Upper lobe of left lung (tissue), 4 donors: ENCODE measurements at regions not wholly inside any gene's neighbourhood (a gene's known extent, or its start where the extent isn't known, plus 50 kb on each side); places are given as distances from the start of the nearest gene placed in this dataset.

Experiments used
- CTCF ChIP-seq, 6 experiments: fragments of 450-650 bp in 4 of 6; fragments of 200-600 bp in 2 of 6; sonication (generic) in 2 of 6; IDR thresholded peaks; one replicate each; pipeline ENCODE4 v1.5.1; 2016 to 2019; ENCODE audit warnings: antibody characterized with exemption in 6 of 6
- EP300 ChIP-seq, 4 donors: sonication (generic); formaldehyde crosslinking; IDR thresholded peaks; one replicate each; pipeline ENCODE4 v1.5.1; 2017; ENCODE audit warnings: antibody characterized with exemption in 4 of 4, control low read depth in 2 of 4
- POLR2A ChIP-seq, 4 donors: fragments of 450-650 bp; IDR thresholded peaks; one replicate each; pipeline ENCODE4 v1.5.1; 2016 to 2017; ENCODE audit warnings: antibody characterized with exemption in 4 of 4, mild to moderate bottlenecking in 2 of 4
- POLR2AphosphoS5 ChIP-seq, 2 donors: sonication (generic); formaldehyde crosslinking; IDR thresholded peaks; one replicate each; pipeline ENCODE4 v1.5.1; 2017; ENCODE audit warnings: antibody characterized with exemption in 2 of 2

GRCh38 chr17:33837281-33837680, 417.8 kb upstream of the CCL2 start:
- TF ChIP-seq CTCF (IDR thresholded peaks at IDR 0.05) (no peak), POLR2A (IDR thresholded peaks at IDR 0.05) (no peak), POLR2AphosphoS5 (IDR thresholded peaks at IDR 0.05) (no peak), EP300 (IDR thresholded peaks at IDR 0.05) (no peak)
